IPS DF 4.7 (cell line): ENCODE measurements at regions not wholly inside any gene's neighbourhood (a gene's known extent, or its start where the extent isn't known, plus 50 kb on each side); places are given as distances from the start of the nearest gene placed in this dataset.
"Not testable (repeated sequence)": the region's sequence is repeated elsewhere in the genome, so short reads cannot be mapped to it uniquely, and the experiment has no call there.

ENCODE experiments used
- DNase-seq: peaks from one replicate; pipeline ENCODE4 v3.0.0-alpha.2; 2013; ENCODE audit warnings: low spot score; ENCODE audit errors: extremely low read depth

- no peak for DNase-seq
Observed at GRCh38 chr4:27119239-27119638, 258.6 kb downstream of the STIM2 start.

- DNase-seq, result no peak
Observed at GRCh38 chr4:27121830-27122229, 261.2 kb downstream of the STIM2 start.

- peak; percentile 96 for DNase-seq
Observed at GRCh38 chr4:27123123-27123768, 262.6 kb downstream of the STIM2 start.

- DNase-seq, result no peak
Observed at GRCh38 chr4:27123769-27124124, 263.1 kb downstream of the STIM2 start.

DNA sequence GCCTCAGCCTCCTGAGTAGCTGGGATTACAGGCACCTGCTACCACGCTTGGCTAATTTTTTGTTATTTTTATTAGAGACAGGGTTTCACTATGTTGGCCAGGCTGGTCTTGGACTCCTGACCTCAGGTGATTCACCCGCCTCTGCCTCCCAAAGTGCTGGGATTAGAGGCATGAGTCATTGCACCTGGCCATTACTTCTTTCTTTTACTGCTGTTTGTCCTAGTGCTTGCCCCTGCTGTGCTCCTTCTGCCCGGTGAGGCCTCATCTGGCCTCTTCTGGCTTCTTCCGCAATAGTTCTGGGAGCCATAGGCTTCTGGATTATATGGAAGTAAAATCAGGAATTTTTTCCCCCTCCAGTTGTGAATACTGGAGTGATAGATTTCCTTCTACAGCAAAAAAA, 266.3 kb downstream of the STIM2 start:
- DNase-seq, result not testable (repeated sequence)

- no peak for DNase-seq
Observed at GRCh38 chr4:27128443-27128842, 267.8 kb downstream of the STIM2 start.

GRCh38 chr4:27129871-27130366, 269.3 kb downstream of the STIM2 start:
- DNase-seq, result no peak

- no peak for DNase-seq
Observed at GRCh38 chr4:27132497-27132896, 271.9 kb downstream of the STIM2 start.

- no peak for DNase-seq
Observed at GRCh38 chr4:27140486-27140885, 279.8 kb downstream of the STIM2 start.

DNA sequence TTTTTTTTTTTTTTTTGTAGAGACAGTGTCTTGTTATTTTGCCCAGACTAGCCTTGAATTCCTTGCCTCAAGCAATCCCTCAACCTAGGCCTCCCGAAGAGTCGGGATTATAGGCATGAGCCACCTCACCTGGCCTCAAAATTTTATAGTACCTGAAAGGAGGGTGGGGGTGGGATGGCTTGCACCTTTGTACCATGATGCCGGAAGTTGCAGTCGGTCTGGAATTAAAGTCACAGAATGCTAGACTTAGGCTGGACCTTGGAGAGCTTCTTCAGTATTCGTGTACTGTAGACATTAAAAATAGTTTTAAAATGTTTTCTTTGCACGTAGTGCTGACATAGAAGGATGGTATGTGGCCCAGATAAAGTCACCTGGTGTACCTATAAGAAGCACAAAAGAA, 280.9 kb downstream of the STIM2 start:
- no peak for DNase-seq

- DNase-seq, result no peak
Observed at GRCh38 chr4:27142841-27143240, 282.2 kb downstream of the STIM2 start.

- DNase-seq, result no peak
Observed at GRCh38 chr4:27145597-27145996, 285.0 kb downstream of the STIM2 start.

- DNase-seq, result no peak
Observed at GRCh38 chr4:27148211-27148895, 287.7 kb downstream of the STIM2 start.

DNA sequence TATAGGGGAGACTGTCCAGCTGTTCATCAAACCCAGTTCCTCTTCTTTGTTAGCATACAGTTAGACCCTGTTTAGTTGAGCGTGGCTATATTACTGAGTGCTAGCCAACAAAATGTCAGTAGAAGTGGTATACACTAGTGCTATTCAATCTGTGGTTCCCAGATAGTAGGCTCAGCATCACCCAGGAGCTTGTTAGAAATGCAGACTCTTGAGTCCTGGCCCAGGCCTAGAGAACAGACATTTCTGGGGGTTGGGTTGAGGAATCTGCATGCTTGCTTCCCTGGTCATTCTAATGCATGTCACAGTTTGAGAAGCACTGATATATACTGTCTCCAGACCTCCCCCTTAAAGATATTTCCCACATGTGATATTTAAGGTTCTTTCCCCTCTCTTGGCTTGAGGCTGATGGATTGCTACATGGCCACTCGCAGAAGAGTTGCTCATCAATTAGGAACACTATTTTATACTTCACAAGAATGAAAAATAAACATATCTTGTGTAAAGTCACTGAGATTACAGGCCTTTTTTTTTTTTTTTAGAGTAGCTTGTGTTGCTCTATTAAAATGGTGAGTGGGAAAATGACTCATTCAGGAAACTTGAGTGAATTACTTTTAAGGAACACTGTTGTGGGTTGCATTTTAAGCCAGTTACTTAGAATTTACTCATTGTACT, 289.0 kb downstream of the STIM2 start:
- DNase-seq, result no peak

DNA sequence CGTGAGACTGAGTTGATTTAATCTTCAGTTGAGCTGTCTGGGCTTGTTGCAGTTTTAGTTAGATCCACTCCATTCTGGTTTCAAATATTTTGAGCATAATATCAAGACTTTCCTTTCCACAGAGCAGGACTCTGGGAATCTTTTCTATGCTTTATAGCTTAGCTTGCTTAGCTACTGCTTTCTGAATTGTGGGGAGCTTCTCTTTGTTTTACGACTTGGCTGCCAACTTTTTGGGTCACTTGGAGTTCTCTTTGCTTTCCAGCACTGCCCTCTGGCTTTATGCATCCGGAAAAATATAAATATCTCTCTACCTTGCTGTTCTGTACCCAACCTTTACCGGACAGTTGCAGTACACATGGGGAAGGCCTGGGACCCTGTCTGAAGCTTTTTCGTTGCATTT, 292.1 kb downstream of the STIM2 start:
- no peak for DNase-seq

- DNase-seq, result no peak
Observed at GRCh38 chr4:27154706-27155105, 294.1 kb downstream of the STIM2 start.

DNA sequence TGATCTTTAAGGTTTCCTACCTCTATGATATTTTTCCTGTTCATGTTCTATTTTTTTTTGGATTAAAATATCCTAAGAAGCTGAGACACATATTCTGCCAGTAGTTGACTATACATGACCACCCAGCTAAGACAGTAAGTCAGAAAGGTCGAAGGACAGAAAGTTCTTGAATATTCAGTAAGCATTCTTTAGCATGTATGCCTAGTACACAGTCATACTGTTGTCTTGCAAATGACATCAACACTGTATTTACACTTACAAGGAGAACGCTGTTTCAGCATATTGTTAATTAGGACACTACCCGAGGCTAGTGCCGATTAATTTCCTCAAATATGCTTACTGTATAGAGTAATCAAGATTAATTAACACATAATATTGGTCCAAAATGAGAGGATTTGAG, 300.6 kb downstream of the STIM2 start:
- no peak for DNase-seq

GRCh38 chr4:27168783-27169182, 308.1 kb downstream of the STIM2 start:
- no peak for DNase-seq

DNA sequence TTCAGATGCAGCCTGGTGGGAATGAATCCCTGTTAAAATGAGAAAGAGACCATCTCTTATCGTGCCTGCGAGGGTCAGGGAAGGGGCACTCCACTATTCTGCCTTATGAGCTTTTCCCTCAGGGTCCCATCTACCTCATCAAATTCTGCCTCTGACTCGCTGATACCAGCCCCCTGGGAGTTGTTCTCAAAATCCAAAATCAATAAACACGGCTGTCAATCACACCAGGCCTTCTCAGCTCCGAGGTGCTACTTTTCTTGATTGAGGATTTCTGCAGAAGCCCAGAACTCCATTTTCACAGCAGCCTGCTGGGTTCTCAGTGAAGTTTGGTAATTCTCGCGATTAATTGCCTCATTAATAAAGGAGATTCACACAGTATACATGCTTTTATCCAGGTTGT, 312.6 kb downstream of the STIM2 start:
- DNase-seq, result no peak

- peak; percentile 9 for DNase-seq
Observed at GRCh38 chr4:27176400-27176799, 315.8 kb downstream of the STIM2 start.

- DNase-seq, result no peak
Observed at GRCh38 chr4:27176881-27177280, 316.2 kb downstream of the STIM2 start.

GRCh38 chr4:27178061-27178460, 317.4 kb downstream of the STIM2 start:
- DNase-seq, result no peak

- DNase-seq, result no peak
Observed at GRCh38 chr4:27181693-27182092, 321.1 kb downstream of the STIM2 start.
